ENCODE measurements at regions not wholly inside any gene's neighbourhood (a gene's known extent, or its start where the extent isn't known, plus 50 kb on each side); places are given as distances from the start of the nearest gene placed in this dataset.

DNA sequence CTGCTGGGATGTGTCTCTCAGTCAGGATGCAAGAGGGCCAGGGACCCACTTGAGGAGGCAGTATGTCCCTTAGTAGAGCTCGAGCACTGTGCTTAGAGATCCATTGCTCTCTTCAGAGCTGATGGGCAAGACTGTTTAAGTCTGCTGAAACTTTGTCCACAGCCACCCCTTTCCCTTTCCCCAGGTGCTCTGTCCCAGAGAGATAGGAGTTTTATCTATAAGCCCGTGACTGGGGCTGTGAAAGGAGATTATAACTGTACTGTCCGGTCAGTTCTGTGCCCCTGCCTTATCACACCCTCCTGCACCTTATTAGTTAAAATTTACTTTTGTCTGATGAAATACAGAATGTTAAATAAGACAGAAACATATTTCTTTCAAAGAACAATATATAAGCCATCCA lies 378.4 kb downstream of the PABPC4L start:
- H3K4me3 ChIP-seq (ENCODE audit: low read length) = no peak overlapping the region
- no CpG with 5 or more reads among the region's 3 CpGs for WGBS (ENCODE audit: insufficient coverage, insufficient read length)

DNA sequence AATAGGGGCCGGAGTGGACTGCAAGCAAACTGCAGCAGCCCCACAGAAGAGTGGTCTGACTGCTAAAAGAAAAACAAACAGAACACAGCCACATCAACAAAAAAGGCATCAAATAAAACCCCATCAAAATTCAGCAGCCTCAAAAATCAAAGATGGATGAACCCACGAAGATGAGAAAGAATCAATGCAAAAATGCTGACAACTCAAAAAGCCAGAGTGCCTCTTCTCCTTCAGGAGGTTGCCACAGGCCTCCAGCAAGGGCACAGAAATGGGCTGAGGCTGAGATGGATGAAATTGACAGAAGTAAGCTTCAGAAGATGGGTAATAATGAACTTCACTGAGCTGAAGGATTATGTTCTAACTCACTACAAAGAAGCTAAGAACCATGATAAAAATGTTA lies 388.6 kb downstream of the PABPC4L start:
- WGBS (ENCODE audit: insufficient coverage, insufficient read length) = no CpG with 5 or more reads among the region's 2 CpGs
- H3K9me3 ChIP-seq (ENCODE audit: control insufficient read depth, insufficient read depth, low read length) = no peaks in the 10 kb centered on the region
- H3K36me3 ChIP-seq (ENCODE audit: control insufficient read depth, insufficient read depth, low read length) = no peaks in the 10 kb centered on the region
- no peak overlapping the region for H3K27ac ChIP-seq (ENCODE audit: low read length)
- H3K4me3 ChIP-seq (ENCODE audit: low read length) = no peak overlapping the region
- no peaks in the 10 kb centered on the region for H3K27me3 ChIP-seq (ENCODE audit: control insufficient read depth, insufficient read depth, low read length)
- DNase-seq (ENCODE audit: low read depth, low spot score) = no peak
- H3K4me1 ChIP-seq (ENCODE audit: control insufficient read depth, insufficient read depth, low read length) = no peaks in the 10 kb centered on the region

More for the DNA sequence above, 378.4 kb downstream of the PABPC4L start:
- Histone ChIP-seq H3K27ac (ENCODE audit: low read length) (no peak overlapping the region), H3K27me3 (ENCODE audit: control insufficient read depth, insufficient read depth, low read length) (no peaks in the 10 kb centered on the region), H3K4me1 (ENCODE audit: control insufficient read depth, insufficient read depth, low read length) (no peaks in the 10 kb centered on the region), H3K36me3 (ENCODE audit: control insufficient read depth, insufficient read depth, low read length) (no peaks in the 10 kb centered on the region), H3K9me3 (ENCODE audit: control insufficient read depth, insufficient read depth, low read length) (no peaks in the 10 kb centered on the region)
- no peak for DNase-seq (ENCODE audit: low read depth, low spot score)

DNA sequence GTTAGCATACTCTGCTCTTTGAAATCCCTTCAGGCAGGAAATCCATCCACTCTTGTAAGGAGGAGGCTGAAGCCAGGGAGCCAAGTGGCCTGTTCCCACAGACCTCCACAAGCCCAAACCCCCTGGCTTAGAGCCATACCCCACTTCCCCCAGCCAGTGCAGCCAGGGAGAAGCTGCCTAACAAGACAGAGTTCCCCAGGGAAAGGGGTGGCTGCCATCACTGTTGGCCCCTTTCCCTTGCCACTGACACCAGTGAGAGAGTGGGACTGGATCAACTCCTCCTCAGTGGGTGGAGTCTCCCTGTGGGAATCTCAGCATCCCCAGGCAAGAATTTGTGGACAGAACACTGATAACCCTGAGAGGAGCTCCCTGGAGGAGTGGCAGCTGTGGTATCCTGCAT lies 389.4 kb downstream of the PABPC4L start:
- Histone ChIP-seq H3K27me3 (ENCODE audit: control insufficient read depth, insufficient read depth, low read length) (no peaks in the 10 kb centered on the region), H3K27ac (ENCODE audit: low read length) (no peak overlapping the region), H3K9me3 (ENCODE audit: control insufficient read depth, insufficient read depth, low read length) (no peaks in the 10 kb centered on the region), H3K4me1 (ENCODE audit: control insufficient read depth, insufficient read depth, low read length) (no peaks in the 10 kb centered on the region), H3K4me3 (ENCODE audit: low read length) (no peak overlapping the region), H3K36me3 (ENCODE audit: control insufficient read depth, insufficient read depth, low read length) (no peaks in the 10 kb centered on the region)
- DNase-seq (ENCODE audit: low read depth, low spot score) = no peak

DNA sequence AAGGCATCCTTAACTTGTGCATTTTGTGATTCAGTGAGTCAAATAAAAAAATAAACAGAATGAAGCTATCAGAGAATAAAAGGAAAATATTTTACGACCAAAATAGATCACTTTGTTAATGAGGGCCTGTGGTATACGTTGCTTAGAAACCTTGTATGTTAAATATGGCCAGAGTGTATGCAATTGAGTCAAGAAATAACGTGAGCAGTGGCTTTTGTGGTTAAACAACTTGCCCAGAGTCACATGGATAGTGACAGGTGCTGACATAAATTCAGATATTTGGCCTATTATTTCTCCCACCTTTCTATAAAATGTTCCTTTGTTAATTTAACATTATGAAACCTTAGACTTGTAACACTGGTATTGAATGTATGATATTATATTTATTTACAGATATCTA lies 393.4 kb downstream of the PABPC4L start:
- Histone ChIP-seq H3K4me3 (ENCODE audit: low read length) (no peak overlapping the region), H3K27ac (ENCODE audit: low read length) (no peak overlapping the region), H3K36me3 (ENCODE audit: control insufficient read depth, insufficient read depth, low read length) (no peaks in the 10 kb centered on the region), H3K27me3 (ENCODE audit: control insufficient read depth, insufficient read depth, low read length) (no peaks in the 10 kb centered on the region), H3K4me1 (ENCODE audit: control insufficient read depth, insufficient read depth, low read length) (no peaks in the 10 kb centered on the region), H3K9me3 (ENCODE audit: control insufficient read depth, insufficient read depth, low read length) (no peaks in the 10 kb centered on the region)
- DNase-seq (ENCODE audit: low read depth, low spot score) = no peak
- no CpG with 5 or more reads among the region's 3 CpGs for WGBS (ENCODE audit: insufficient coverage, insufficient read length)

DNA sequence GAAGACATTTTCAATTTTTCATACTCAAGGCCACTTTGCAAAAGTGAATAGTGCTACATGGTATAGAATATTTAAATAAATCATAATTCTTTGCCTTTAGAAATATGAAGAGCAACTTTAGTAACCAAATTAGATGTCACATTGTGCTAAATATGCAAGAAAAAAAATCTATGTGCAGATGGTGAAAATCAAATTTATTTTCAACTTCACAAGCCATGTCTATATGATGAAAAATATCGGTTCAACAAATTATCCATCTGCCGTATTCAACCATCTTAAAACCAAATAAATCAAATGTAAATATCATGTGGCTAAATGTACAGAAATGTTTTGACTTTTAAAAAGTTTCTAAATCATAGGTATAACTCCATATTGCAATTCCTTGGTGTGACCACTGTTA lies 398.2 kb downstream of the PABPC4L start:
- no peaks in the 10 kb centered on the region for H3K36me3 ChIP-seq (ENCODE audit: control insufficient read depth, insufficient read depth, low read length)
- no peaks in the 10 kb centered on the region for H3K27me3 ChIP-seq (ENCODE audit: control insufficient read depth, insufficient read depth, low read length)
- H3K4me3 ChIP-seq (ENCODE audit: low read length) = no peak overlapping the region
- H3K27ac ChIP-seq (ENCODE audit: low read length) = no peak overlapping the region
- H3K4me1 ChIP-seq (ENCODE audit: control insufficient read depth, insufficient read depth, low read length) = no peaks in the 10 kb centered on the region
- H3K9me3 ChIP-seq (ENCODE audit: control insufficient read depth, insufficient read depth, low read length) = no peaks in the 10 kb centered on the region
- WGBS (ENCODE audit: insufficient coverage, insufficient read length) = no CpG with 5 or more reads among the region's 2 CpGs
- DNase-seq (ENCODE audit: low read depth, low spot score) = no peak

DNA sequence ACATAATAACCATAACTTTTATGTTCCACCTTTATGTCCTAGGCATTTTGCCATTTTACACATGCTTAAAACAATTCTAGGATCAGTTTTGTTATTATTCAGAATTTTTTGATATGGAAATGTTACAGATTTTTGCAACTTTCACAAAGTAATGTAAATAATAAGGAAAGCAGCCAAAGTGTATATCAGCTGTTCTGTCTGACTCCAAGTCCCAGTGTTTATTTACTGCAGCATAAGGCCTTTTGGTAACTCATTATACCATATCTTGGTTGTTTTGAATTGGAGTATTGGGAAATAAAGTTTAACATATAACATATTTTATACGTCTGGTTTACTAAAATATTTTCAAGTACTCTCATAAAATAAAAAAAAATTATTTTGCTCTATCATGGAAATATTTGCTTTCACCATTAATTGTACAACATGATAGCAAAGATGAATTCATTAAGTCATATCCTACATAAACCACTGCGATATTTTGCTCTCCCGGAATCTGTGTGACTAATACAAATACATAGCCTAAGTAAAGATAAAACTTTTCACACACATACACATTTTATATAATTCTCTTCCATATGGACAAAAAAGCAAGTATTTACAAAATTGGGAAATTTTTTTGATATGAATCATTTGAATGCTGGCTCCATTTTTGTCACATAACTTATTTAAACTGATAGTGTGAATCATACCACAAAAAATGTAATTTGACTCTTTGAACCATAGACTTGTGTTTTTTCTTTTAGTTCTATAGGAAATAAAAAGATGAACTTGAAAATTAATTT lies 399.0 kb downstream of the PABPC4L start:
- Histone ChIP-seq H3K4me3 (ENCODE audit: low read length) (no peak overlapping the region), H3K27ac (ENCODE audit: low read length) (no peak overlapping the region), H3K27me3 (ENCODE audit: control insufficient read depth, insufficient read depth, low read length) (no peaks in the 10 kb centered on the region), H3K4me1 (ENCODE audit: control insufficient read depth, insufficient read depth, low read length) (no peaks in the 10 kb centered on the region), H3K36me3 (ENCODE audit: control insufficient read depth, insufficient read depth, low read length) (no peaks in the 10 kb centered on the region), H3K9me3 (ENCODE audit: control insufficient read depth, insufficient read depth, low read length) (no peaks in the 10 kb centered on the region)
- no peak for DNase-seq (ENCODE audit: low read depth, low spot score)
- WGBS (ENCODE audit: insufficient coverage, insufficient read length) = 100% methylated on average over 1 of the region's 3 CpGs

DNA sequence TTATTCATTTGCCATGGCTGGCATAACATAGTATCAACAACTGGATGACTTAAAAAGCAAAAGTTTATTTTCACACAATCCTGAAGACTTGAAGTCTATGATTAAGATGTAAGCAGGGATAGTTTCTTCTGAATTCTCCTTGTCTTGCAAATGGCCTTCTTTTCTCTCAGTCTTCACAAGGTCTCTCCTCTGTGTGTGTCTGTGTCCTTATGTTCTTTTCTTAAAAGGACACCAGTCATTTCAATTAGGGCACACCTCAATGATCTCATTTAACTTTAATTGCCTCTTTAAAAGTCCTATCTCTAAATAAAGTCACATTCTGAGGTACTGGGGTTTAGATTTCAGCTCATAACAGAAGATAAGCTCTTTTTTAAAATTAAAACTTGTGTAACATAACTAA lies 399.7 kb downstream of the PABPC4L start:
- no peaks in the 10 kb centered on the region for H3K27me3 ChIP-seq (ENCODE audit: control insufficient read depth, insufficient read depth, low read length)
- no peak overlapping the region for H3K4me3 ChIP-seq (ENCODE audit: low read length)
- H3K36me3 ChIP-seq (ENCODE audit: control insufficient read depth, insufficient read depth, low read length) = no peaks in the 10 kb centered on the region
- H3K27ac ChIP-seq (ENCODE audit: low read length) = no peak overlapping the region
- no peaks in the 10 kb centered on the region for H3K9me3 ChIP-seq (ENCODE audit: control insufficient read depth, insufficient read depth, low read length)
- H3K4me1 ChIP-seq (ENCODE audit: control insufficient read depth, insufficient read depth, low read length) = no peaks in the 10 kb centered on the region
- peak; percentile 5 for DNase-seq (ENCODE audit: low read depth, low spot score)

DNA sequence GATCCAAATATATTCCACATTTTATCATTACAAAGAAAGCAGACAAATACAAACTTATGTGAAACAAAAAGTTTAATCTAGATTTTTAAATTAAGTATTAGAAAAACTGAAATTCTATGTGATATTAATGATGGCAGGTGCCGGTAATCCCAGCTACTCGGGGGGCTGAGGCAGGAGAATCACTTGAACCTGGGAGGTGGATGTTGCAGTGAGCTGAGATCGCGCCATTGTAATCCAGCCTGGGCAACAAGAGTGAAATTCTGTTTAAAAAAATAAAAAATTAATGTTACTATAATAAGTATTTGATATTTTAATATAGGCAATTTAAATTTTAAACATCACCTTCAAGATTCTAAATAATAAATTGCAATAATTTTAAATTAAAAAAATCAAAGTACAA lies 400.6 kb downstream of the PABPC4L start:
- Histone ChIP-seq H3K4me1 (ENCODE audit: control insufficient read depth, insufficient read depth, low read length) (no peaks in the 10 kb centered on the region), H3K27me3 (ENCODE audit: control insufficient read depth, insufficient read depth, low read length) (no peaks in the 10 kb centered on the region), H3K27ac (ENCODE audit: low read length) (no peak overlapping the region), H3K4me3 (ENCODE audit: low read length) (no peak overlapping the region), H3K36me3 (ENCODE audit: control insufficient read depth, insufficient read depth, low read length) (no peaks in the 10 kb centered on the region), H3K9me3 (ENCODE audit: control insufficient read depth, insufficient read depth, low read length) (no peaks in the 10 kb centered on the region)
- WGBS (ENCODE audit: insufficient coverage, insufficient read length) = no CpG with 5 or more reads among the region's 4 CpGs
- no peak for DNase-seq (ENCODE audit: low read depth, low spot score)

DNA sequence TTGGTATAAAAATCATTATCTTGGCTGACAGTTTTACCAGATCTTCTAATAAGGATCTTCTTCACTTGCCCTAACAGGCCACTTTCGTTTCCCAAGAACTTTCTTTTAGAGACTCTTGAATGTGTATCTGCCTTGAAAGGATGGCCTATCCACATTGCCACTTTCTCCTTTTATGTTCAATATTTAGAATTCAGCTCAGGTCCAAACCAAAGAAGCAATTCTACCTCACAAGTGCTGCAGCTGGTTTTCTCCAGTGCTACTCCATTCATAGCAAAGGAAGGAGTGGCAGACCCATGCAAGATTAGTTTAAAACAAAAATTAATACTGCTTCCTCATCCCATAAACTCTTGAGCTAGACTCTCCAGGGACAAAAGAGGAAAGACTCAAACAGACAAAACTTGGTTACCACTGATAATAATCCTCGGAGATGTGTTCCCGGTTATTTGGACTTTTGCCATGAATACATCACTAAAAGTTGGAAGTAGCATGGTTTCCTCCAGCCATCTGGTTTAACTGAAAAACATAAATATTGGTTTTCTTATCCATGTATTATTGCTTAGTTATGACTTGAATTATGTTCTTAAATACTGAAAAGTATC lies 401.8 kb downstream of the PABPC4L start:
- Histone ChIP-seq H3K9me3 (ENCODE audit: control insufficient read depth, insufficient read depth, low read length) (no peaks in the 10 kb centered on the region), H3K36me3 (ENCODE audit: control insufficient read depth, insufficient read depth, low read length) (no peaks in the 10 kb centered on the region), H3K4me1 (ENCODE audit: control insufficient read depth, insufficient read depth, low read length) (no peaks in the 10 kb centered on the region), H3K27me3 (ENCODE audit: control insufficient read depth, insufficient read depth, low read length) (no peaks in the 10 kb centered on the region), H3K27ac (ENCODE audit: low read length) (no peak overlapping the region), H3K4me3 (ENCODE audit: low read length) (no peak overlapping the region)
- no CpG with 5 or more reads among the region's 3 CpGs for WGBS (ENCODE audit: insufficient coverage, insufficient read length)
- no peak for DNase-seq (ENCODE audit: low read depth, low spot score)

DNA sequence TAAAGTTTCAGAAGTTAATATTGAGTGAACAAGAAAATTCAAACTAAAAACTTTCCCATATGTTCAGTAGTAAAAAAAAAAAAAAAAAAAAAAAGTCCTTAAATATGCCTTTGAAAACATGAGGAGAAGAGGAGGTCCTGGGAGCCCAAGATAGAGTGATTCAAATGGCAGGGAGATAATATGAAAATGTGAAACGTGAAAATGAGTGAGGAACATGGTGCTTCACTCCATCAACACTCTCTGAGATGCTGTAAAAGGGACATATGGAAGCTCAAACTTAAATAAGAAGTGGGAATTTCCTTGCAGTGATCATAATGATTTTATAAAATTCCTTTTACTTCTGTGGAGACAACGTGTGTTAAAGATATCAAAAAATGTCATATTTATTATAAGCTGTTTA lies 423.9 kb downstream of the PABPC4L start:
- Histone ChIP-seq H3K4me1 (ENCODE audit: control insufficient read depth, insufficient read depth, low read length) (no peaks in the 10 kb centered on the region), H3K27me3 (ENCODE audit: control insufficient read depth, insufficient read depth, low read length) (no peaks in the 10 kb centered on the region), H3K27ac (ENCODE audit: low read length) (no peak overlapping the region), H3K4me3 (ENCODE audit: low read length) (no peak overlapping the region), H3K36me3 (ENCODE audit: control insufficient read depth, insufficient read depth, low read length) (no peaks in the 10 kb centered on the region), H3K9me3 (ENCODE audit: control insufficient read depth, insufficient read depth, low read length) (no peaks in the 10 kb centered on the region)
- no peak for DNase-seq (ENCODE audit: low read depth, low spot score)
- WGBS (ENCODE audit: insufficient coverage, insufficient read length) = no CpG with 5 or more reads among the region's 2 CpGs

DNA sequence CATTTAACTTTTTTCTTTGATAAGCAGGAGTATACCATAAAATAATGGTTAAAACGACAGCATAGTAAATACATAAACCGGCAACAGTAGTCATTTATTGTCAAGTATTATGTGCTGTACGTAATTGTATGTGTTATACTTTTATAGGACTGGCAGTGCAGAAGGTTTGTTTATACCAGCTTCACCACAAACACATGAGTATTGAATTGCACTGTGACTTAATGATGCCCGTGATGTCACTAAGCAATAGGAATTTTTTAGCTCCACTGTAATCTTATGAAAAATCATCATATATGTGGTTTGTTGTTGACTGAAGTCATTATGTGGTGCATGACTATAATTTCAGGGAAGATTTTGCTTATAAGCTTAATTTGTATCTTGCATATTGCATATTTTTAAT lies 424.6 kb downstream of the PABPC4L start:
- Histone ChIP-seq H3K4me3 (ENCODE audit: low read length) (no peak overlapping the region), H3K36me3 (ENCODE audit: control insufficient read depth, insufficient read depth, low read length) (no peaks in the 10 kb centered on the region), H3K27ac (ENCODE audit: low read length) (no peak overlapping the region), H3K27me3 (ENCODE audit: control insufficient read depth, insufficient read depth, low read length) (no peaks in the 10 kb centered on the region), H3K9me3 (ENCODE audit: control insufficient read depth, insufficient read depth, low read length) (no peaks in the 10 kb centered on the region), H3K4me1 (ENCODE audit: control insufficient read depth, insufficient read depth, low read length) (no peaks in the 10 kb centered on the region)
- no peak for DNase-seq (ENCODE audit: low read depth, low spot score)
- no CpG with 5 or more reads among the region's 4 CpGs for WGBS (ENCODE audit: insufficient coverage, insufficient read length)
